ENCODE measurements at regions not wholly inside any gene's neighbourhood (a gene's known extent, or its start where the extent isn't known, plus 50 kb on each side); places are given as distances from the start of the nearest gene placed in this dataset.

- H3K4me1 ChIP-seq (ENCODE audit: insufficient read depth), result no peaks in the 10 kb centered on the region
- no peak for DNase-seq (ENCODE audit: low spot score)
- peaks cover 4% of the 10 kb centered on the region for H3K9me2 ChIP-seq (ENCODE audit: insufficient read depth)
- no peak overlapping the region for H3K4me2 ChIP-seq
- H3K36me3 ChIP-seq (ENCODE audit: insufficient read depth), result no peaks in the 10 kb centered on the region
- Mint-ChIP-seq H3K4me1 (no peaks in the 10 kb centered on the region), H3K9me3 (peaks cover 17% of the 10 kb centered on the region; the same call in 2 of the 3 replicates), H3K27me3 (ENCODE audit: insufficient read depth, low read depth, poor library complexity) (peaks cover 2% of the 10 kb centered on the region), H3K27ac (no peak overlapping the region), H3K36me3 (ENCODE audit: low read depth) (peaks cover 2% of the 10 kb centered on the region; the same call in 2 of the 3 replicates), H3K4me3 (no peak overlapping the region)
- no peaks in the 10 kb centered on the region for H3F3A ChIP-seq (replicated peaks; ENCODE audit: low read depth)
- no peaks in the 10 kb centered on the region for H3K27me3 ChIP-seq (ENCODE audit: insufficient read depth)
- no peak for TF ChIP-seq JUNB (IDR thresholded peaks at IDR 0.05; ENCODE audit: unreplicated experiment)
- TF ChIP-seq EZH2phosphoT487 (IDR thresholded peaks at IDR 0.05; ENCODE audit: unreplicated experiment), result no peak
- TF ChIP-seq CTCF (conservative IDR thresholded peaks at IDR 0.05; ENCODE audit: low read depth in 2 of 2), result no peak
- TF ChIP-seq ETS1 (IDR thresholded peaks at IDR 0.05), result no peak
- TF ChIP-seq POLR2AphosphoS5 (IDR thresholded peaks at IDR 0.05; ENCODE audit: low read depth), result no peak
- no peak for TF ChIP-seq CREB1 (CRISPR knock-in tag; IDR thresholded peaks at IDR 0.05; ENCODE audit: low read depth)
- TF ChIP-seq EZH2 (IDR thresholded peaks at IDR 0.05; ENCODE audit: low read depth, unreplicated experiment), result no peak
- TF ChIP-seq NANOG (IDR thresholded peaks at IDR 0.05; ENCODE audit: borderline replicate concordance), result no peak
- TF ChIP-seq ZNF331 (CRISPR knock-in tag; IDR thresholded peaks at IDR 0.05; ENCODE audit: low read depth), result no peak
- no peak for TF ChIP-seq ZNF114 (CRISPR knock-in tag; IDR thresholded peaks at IDR 0.05)
- no peak for TF ChIP-seq STAT1 (IDR thresholded peaks at IDR 0.05; ENCODE audit: unreplicated experiment)
- TF ChIP-seq REST (IDR thresholded peaks at IDR 0.05; ENCODE audit: unreplicated experiment), result no peak
- TF ChIP-seq ZNF462 (CRISPR knock-in tag; IDR thresholded peaks at IDR 0.05), result no peak
- H3K4me3 ChIP-seq, result no peak overlapping the region
- H4K20me1 ChIP-seq (replicated peaks; ENCODE audit: insufficient read depth), result no peaks in the 10 kb centered on the region
- H3K27ac ChIP-seq (ENCODE audit: low read depth), result no peak overlapping the region
- ATAC-seq, result no peak
- no peak overlapping the region for H2AFZ ChIP-seq
- no peaks in the 10 kb centered on the region for H3K79me2 ChIP-seq (replicated peaks; ENCODE audit: insufficient read depth)
These were observed 122.7 kb downstream of the CYSLTR2 start for GRCh38 chr13:48776401-48776800.
